Activated naive CD4-positive, alpha-beta T cell treated with anti-CD3 and anti-CD28 coated beads, Interleukin-2, amount 10 ng/mL, durations not matched to agents 7 days and 5 days (primary cell): ENCODE measurements at regions not wholly inside any gene's neighbourhood (a gene's known extent, or its start where the extent isn't known, plus 50 kb on each side); places are given as distances from the start of the nearest gene placed in this dataset.
A peak's percentile ranks its signal among the peaks of the same experiment; 100 is the strongest.
"Not testable (repeated sequence)": the region's sequence is repeated elsewhere in the genome, so short reads cannot be mapped to it uniquely, and the experiment has no call there.

Experiments
- CTCF ChIA-PET: fragments of 350-600 bp; sonication (Branson Sonifier 250); formaldehyde crosslinking; loops from one replicate; lab custom pipeline; 2021; ENCODE audit warnings: antibody characterized with exemption; lab: Charles Lee
- DNase-seq: peaks from one replicate; pipeline ENCODE4 v3.0.0-alpha.2; 2020
- H3K27ac Mint-ChIP-seq: one replicate; pipeline ENCODE4 v1.8.0; 2021; ENCODE audit warnings: mild to moderate bottlenecking, moderate library complexity, mixed read lengths
- H3K27me3 Mint-ChIP-seq: one replicate; pipeline ENCODE4 v1.8.0; 2021; ENCODE audit warnings: mild to moderate bottlenecking, mixed read lengths
- H3K36me3 Mint-ChIP-seq: one replicate; pipeline ENCODE4 v1.8.0; 2021; ENCODE audit warnings: mixed read lengths
- H3K4me1 Mint-ChIP-seq: one replicate; pipeline ENCODE4 v1.8.0; 2021; ENCODE audit warnings: mixed read lengths
- H3K4me3 Mint-ChIP-seq: one replicate; pipeline ENCODE4 v1.8.0; 2021; ENCODE audit warnings: mild to moderate bottlenecking, moderate library complexity, mixed read lengths
- H3K9me3 Mint-ChIP-seq: one replicate; pipeline ENCODE4 v1.8.0; 2021; ENCODE audit warnings: mixed read lengths

DNA sequence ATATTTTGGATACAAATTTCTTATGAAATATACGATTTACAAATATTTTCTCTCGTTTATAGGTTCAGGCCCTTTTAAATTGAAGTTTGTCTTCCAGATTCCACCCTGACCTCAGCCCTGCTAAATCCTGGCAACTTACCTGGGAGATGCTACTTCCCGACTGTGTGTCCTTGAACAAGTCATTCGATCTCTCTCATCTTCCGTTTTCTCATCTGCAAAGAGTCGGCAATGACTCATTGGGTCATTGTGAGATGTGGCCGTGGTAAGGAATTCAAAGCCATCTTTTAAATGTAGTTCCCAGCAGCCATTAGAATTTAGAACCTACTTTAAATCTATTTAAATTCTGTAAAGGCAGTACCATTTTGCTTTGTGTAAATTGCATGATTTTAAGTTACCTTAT is 72.5 kb downstream of the LHX2 start:
- H3K27ac Mint-ChIP-seq = no peak overlapping the region

DNA sequence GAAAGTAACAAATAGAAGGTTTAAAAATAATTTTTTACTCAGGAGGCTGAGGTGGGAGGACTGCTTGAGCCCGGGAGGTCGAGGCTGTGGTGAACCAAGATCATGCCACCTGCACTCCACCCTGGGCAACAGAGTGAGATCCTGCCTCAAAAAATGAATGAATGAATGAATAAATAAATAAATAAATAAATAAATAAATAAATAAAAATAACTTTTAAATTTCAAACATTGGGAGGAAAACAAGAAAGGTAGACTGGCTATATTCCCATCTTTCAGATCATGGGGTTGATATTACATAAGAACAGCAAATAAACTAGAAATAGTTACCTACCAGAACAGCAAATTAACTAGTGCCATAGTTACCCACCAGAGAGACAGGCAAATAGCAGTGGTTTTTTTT is 75.7 kb downstream of the LHX2 start:
- Mint-ChIP-seq H3K36me3 (no peaks in the 10 kb centered on the region), H3K27ac (no peak overlapping the region), H3K4me1 (no peaks in the 10 kb centered on the region), H3K9me3 (peaks cover 9% of the 10 kb centered on the region), H3K27me3 (peaks cover 11% of the 10 kb centered on the region), H3K4me3 (no peak overlapping the region)
- no peak for DNase-seq
- CTCF ChIA-PET = no interaction called here

More for the DNA sequence above, 72.5 kb downstream of the LHX2 start:
- H3K27me3 Mint-ChIP-seq = peaks cover 11% of the 10 kb centered on the region
- H3K4me1 Mint-ChIP-seq = no peaks in the 10 kb centered on the region
- CTCF ChIA-PET = no interaction called here
- H3K4me3 Mint-ChIP-seq = no peak overlapping the region
- DNase-seq = no peak
- peaks cover 9% of the 10 kb centered on the region for H3K9me3 Mint-ChIP-seq
- no peaks in the 10 kb centered on the region for H3K36me3 Mint-ChIP-seq

DNA sequence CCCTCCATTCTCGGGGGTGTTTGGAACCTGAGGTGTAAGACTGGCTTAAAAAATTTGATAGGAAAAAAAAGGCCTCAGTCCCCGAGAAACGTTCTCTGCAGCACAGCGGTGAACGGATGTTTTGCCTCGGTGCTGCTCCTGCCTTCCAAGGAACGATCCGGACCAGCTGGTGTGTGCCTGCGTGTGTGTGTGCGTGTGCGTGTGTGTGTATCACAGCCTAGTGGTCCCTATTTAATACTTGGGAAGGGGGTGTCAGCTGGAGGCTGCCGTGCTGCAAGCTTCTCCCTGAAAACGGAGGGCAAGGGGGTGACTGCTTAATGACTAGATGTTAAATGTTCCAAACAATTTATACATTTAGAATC is 76.9 kb downstream of the LHX2 start:
- H3K27ac Mint-ChIP-seq = no peak overlapping the region
- no peak overlapping the region for H3K4me3 Mint-ChIP-seq
- no peak for DNase-seq
- CTCF ChIA-PET = no interaction called here
- H3K4me1 Mint-ChIP-seq = no peaks in the 10 kb centered on the region
- H3K27me3 Mint-ChIP-seq = peaks cover 11% of the 10 kb centered on the region
- no peaks in the 10 kb centered on the region for H3K36me3 Mint-ChIP-seq
- H3K9me3 Mint-ChIP-seq = peaks cover 9% of the 10 kb centered on the region

DNA sequence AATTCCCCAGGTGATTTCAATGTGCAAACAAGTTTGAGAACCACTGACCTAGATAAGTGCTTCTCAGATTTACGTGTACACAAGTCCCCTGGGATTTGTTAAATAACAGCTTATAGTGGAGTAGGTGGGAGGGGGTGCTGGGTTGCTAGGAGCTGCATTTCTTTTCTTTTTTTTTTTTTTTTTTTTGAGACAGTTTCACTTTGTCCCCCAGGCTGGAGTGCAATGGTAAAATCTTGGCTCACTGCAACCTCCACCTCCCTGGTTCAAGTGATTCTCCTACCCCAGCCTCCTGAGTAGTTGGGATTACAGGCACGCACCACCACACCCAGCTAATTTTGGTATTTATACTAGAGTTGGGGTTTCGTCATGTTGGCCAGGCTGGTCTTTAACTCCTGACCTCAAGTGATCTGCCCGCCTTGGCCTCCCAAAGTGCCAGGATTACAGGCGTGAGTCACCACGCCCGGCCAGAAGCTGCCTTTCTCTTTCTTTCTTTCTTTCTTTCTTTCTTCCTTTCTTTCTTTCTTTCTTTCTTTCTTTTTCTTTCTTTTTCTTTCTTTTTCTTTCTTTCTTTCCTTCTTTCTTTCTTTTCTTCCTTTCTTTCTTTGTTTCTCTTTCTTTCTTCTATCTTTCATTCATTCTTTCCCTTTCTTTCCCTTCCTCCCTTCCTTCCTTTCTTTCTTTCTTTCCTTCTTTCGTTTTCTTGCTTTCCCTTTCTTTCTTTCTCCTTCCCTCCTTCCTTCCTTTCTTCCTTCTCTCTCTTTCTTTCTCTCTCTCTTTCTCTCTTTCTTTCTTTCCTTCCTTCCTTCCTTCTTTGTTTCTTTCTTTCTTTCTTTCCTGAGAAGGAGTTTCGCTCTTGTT is 78.3 kb downstream of the LHX2 start:
- H3K27me3 Mint-ChIP-seq, H3K9me3 Mint-ChIP-seq, CTCF ChIA-PET, DNase-seq, H3K4me1 Mint-ChIP-seq, H3K27ac Mint-ChIP-seq, H3K4me3 Mint-ChIP-seq, H3K36me3 Mint-ChIP-seq: not testable (repeated sequence)

DNA sequence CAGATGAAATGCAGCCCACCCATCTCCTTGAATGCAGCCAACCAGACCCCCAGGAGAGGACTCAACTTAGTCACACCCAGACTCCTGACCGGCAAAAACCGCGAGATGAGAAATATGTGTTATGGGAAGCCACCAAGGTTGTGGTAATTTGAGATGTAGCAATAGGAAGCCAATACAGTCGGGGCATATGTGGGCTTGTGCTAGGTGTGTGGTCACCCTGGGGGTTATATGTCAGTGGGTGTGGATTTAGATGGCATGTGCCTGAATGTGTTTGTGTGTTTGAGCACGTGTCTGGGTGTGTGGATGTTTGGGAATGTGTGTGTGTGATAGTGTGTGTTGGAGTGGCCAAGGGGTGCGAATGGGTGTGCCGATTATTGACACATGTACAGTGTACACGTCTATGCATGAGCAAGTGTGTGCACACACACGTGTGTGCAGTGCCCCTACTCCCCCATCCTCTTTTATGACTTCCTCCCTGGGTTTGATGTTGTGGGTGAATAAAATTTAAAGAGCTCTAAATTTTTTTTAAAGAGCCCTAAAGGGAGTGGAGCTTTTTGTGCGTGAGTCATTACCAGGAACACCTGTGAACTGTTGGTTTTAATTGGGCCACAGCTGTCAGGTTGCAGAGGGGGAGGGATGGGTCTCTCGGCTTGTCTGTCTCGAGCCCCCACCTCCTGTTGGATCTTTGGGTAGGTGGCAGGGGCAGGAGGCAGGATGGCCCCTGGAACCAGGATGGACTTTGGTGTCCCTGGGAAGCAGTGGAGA is 86.8 kb downstream of the LHX2 start:
- H3K9me3 Mint-ChIP-seq = no peaks in the 10 kb centered on the region
- H3K27ac Mint-ChIP-seq = no peak overlapping the region
- H3K36me3 Mint-ChIP-seq = no peaks in the 10 kb centered on the region
- peaks cover 36% of the 10 kb centered on the region for H3K27me3 Mint-ChIP-seq
- no peak overlapping the region for H3K4me3 Mint-ChIP-seq
- peaks cover 3% of the 10 kb centered on the region for H3K4me1 Mint-ChIP-seq
- no peak for DNase-seq
- CTCF ChIA-PET = no interaction called here

DNA sequence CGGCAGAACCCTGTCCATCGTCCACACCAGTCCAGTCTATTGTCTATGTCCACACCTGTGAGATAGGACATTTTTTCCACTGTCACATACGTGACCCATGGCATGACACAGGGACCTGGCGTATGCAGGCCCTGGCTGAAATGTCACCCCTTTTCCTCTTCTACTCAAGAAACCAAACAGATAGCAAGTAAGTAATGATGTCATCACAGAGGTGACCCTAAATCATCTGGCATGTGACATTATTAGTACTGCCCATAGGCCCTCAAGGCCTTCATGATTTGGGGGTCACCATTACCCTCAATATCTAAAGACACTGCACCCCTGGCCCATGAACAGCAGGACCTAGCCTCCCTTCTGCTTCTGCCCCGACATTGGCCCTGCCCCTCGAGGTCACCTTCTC is 88.3 kb downstream of the LHX2 start:
- Mint-ChIP-seq H3K27ac (no peak overlapping the region), H3K36me3 (no peaks in the 10 kb centered on the region), H3K4me3 (no peak overlapping the region), H3K4me1 (peaks cover 3% of the 10 kb centered on the region), H3K9me3 (no peaks in the 10 kb centered on the region), H3K27me3 (peaks cover 31% of the 10 kb centered on the region)
- no peak for DNase-seq
- CTCF ChIA-PET = no interaction called here

DNA sequence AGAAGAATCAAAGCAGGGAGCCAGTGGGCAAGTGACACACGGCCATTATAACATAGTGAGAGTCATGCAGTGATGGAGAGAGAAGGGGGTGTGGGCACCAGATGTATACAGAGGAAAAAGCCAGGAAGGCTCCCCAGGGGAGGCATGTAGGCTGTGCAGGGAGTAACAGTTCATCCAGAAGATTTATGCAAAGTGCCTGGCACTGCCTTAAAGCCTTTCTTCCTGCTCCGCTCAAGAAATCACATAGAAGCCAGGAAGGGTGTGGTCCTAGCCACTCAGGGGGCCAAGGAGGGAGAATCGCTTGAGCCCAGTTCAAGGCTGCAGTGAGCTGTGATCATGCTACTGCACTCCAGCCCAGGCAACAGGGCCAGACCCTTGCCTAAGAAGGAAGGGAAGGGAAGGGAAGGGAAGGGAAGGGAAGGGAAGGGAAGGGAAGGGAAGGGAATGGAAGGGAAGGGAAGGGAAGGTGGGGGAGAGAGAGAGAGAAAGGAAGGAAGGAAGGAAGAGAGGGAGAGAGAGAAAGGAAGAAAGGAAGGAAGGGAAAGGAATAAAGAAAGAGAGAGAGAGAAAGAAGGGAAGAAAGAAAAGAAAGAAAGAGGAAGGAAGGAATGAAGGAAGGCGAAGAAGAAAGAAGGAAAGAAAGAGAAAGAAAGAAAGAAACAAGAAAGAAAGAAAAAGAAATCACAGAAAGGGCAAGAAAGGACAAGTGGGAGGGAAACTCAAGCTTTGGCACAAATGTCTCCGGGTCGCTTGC is 89.8 kb downstream of the LHX2 start:
- Mint-ChIP-seq H3K36me3 (no peaks in the 10 kb centered on the region), H3K9me3 (no peaks in the 10 kb centered on the region), H3K4me3 (no peak overlapping the region), H3K27me3 (peaks cover 36% of the 10 kb centered on the region), H3K4me1 (peaks cover 3% of the 10 kb centered on the region), H3K27ac (no peak overlapping the region)
- no peak for DNase-seq
- CTCF ChIA-PET = no interaction called here

DNA sequence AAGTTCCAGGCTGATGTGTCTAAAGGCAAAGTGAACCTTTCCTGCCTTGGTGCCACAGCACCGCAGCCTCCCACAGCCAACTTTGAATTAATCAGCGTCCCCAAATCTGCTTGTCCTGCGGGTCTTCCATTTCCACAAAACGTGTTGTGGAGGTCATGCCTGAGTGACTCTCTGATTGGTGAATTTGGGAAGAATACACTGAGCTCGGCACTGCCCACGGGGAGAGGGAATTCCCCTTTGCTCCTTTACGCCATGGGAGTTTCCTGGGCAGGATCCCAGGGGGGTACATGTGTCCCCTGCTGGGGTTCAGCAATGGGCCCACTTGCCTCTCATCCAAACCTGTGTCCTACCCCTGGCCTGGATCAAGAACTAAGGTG is 90.4 kb downstream of the LHX2 start:
- Mint-ChIP-seq H3K4me1 (peaks cover 3% of the 10 kb centered on the region), H3K27ac (no peak overlapping the region), H3K9me3 (no peaks in the 10 kb centered on the region), H3K36me3 (no peaks in the 10 kb centered on the region), H3K27me3 (peaks cover 40% of the 10 kb centered on the region), H3K4me3 (no peak overlapping the region)
- CTCF ChIA-PET = no interaction called here
- DNase-seq = no peak

DNA sequence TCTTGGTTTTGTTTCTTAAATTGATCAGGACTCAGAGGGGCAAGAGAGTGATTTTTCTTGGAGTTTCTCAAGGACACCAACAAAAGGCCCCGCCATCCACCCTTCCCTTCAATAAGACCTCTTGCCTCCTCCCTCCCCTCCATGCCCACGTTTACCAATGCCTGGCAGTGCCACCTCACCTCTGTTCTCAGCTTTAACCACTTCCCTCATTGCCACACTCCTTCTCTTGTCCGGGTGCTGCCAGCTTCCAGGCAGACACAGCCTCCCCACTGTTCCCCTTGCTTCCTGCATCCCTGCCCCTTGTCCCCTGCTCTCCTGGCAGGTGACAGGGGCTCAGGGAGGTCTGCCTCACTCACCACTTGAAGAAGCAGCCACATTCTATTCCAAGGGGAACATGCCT is 90.8 kb downstream of the LHX2 start:
- Mint-ChIP-seq H3K27ac (no peak overlapping the region), H3K36me3 (no peaks in the 10 kb centered on the region), H3K9me3 (no peaks in the 10 kb centered on the region), H3K4me1 (peaks cover 3% of the 10 kb centered on the region), H3K27me3 (peaks cover 39% of the 10 kb centered on the region), H3K4me3 (no peak overlapping the region)
- CTCF ChIA-PET = no interaction called here
- no peak for DNase-seq

DNA sequence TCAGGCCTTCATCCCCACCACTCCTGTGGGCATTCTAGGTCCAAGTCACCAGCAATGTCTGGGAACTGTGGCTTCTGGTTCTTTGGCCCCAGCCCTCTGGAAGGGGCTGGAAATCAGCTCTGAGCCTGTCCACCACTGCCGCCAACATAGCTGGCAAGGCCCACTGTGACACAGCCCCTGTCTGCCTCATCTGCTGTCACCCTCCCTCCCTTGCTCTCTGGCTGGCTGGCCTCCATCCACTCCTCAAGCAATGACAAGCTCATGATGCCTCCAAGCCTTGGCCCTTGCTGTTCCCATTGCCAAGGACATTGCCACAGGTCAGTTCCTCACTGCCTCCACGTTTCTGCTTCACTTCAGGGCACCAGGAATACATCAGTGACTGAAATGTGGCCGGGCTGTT is 93.7 kb downstream of the LHX2 start:
- Mint-ChIP-seq H3K27me3 (peaks cover 31% of the 10 kb centered on the region), H3K36me3 (no peaks in the 10 kb centered on the region), H3K27ac (no peak overlapping the region)

DNA sequence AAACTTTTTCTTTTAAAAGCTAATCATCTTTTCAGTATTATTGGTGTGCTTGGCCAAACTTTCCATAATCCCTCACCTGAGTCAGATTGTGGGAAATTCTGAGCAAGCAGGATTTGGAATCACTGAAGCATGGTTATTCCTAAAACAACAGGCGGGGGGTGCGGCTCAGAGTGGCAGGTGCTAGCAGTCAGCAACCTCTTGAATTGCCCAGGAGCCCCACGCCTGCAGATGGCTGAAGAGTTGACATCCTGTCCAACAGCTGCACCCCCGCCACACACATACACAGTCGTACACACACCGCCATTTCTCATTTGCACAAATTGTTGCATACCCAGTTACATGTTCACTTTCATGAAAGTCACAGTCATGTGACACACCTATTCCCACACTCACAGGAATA is 96.6 kb downstream of the LHX2 start:
- Mint-ChIP-seq H3K4me3 (no peak overlapping the region), H3K9me3 (no peaks in the 10 kb centered on the region), H3K4me1 (no peaks in the 10 kb centered on the region), H3K27me3 (peaks cover 13% of the 10 kb centered on the region), H3K36me3 (no peaks in the 10 kb centered on the region), H3K27ac (no peak overlapping the region)
- no peak for DNase-seq
- CTCF ChIA-PET = interaction anchor here (2.2 kb wide), 1 partner anchor 18 kb away, joined by 5 read pairs; no protein-coding TSS in a partner anchor

More for the DNA sequence above, 93.7 kb downstream of the LHX2 start:
- no peak for DNase-seq
- Mint-ChIP-seq H3K9me3 (no peaks in the 10 kb centered on the region), H3K4me1 (peaks cover 3% of the 10 kb centered on the region), H3K4me3 (no peak overlapping the region)
- CTCF ChIA-PET = no interaction called here

DNA sequence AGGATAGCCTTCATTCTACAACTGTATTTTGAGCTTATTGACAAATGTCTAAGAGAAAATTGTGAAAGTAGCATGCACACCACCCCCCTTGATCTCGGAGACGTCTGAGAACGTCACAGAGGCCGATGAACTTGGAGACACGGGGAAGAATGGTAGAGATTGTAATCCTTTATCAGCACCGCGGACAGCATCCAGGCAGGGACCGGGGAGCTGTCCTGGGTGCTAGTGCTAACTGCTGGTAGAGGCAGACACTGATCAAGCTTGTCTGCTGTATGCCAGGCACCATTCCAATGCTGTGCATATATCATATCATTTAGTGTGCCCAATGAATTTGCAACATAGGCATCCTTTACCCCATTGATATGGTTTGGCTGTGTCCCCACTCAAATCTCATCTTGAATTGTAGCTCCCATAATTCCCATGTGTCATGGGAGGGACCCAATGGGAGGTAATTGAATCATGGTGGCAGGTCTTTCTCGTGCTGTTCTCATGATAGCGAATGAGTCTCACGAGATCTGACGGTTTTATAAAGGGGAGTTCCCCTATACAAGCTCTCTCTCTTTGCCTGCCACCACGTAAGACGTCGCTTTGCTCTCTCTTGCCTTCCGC is 98.8 kb downstream of the LHX2 start:
- CTCF ChIA-PET = interaction anchor here (1.5 to 2.2 kb wide), 2 partner anchors 16 to 70 kb away, joined by 3 to 5 read pairs; no protein-coding TSS in a partner anchor
- Mint-ChIP-seq H3K36me3 (no peaks in the 10 kb centered on the region), H3K27me3 (peaks cover 18% of the 10 kb centered on the region), H3K4me1 (no peaks in the 10 kb centered on the region), H3K9me3 (no peaks in the 10 kb centered on the region), H3K4me3 (no peak overlapping the region), H3K27ac (no peak overlapping the region)
- DNase-seq = peak; percentile 73

DNA sequence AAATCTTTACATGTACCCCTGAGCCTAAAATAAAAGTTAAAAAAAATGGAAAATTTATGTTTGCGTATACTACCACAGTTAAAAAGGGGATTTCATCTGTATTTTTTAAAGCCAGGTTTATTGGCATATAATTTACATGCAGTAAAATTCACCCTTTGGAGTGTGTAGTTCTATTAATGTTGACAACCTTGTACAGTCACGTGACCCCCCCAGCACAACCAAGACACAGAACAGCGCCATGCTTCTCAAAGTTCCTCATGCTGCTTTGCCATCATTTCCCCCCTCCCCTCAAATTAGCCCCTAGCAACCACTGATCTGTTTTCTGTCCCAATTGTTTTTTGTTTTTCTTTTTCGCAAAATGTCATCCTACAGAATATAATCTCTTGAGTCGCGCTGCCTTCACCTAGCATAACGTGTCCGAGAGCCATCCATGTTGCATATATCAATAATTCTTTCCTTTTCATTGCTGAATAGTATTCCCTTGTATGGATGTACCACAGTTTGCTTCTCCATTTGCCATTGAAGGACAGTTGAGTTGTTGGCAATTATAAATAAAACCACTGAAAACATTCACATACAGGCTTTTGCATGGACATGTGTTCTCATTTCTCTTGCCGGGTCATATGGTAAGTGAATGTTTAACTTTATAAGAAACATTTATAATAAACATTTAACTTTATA is 105.3 kb downstream of the LHX2 start:
- DNase-seq = no peak
- Mint-ChIP-seq H3K27me3 (peaks cover 23% of the 10 kb centered on the region), H3K27ac (no peak overlapping the region), H3K9me3 (peaks cover 5% of the 10 kb centered on the region), H3K4me3 (no peak overlapping the region), H3K36me3 (no peaks in the 10 kb centered on the region), H3K4me1 (no peaks in the 10 kb centered on the region)
- CTCF ChIA-PET = interaction anchor here (1.1 to 1.9 kb wide), 2 partner anchors 10 to 195 kb away, joined by 3 to 7 read pairs; no protein-coding TSS in a partner anchor
